NB4 (cell line): ENCODE measurements at regions not wholly inside any gene's neighbourhood (a gene's known extent, or its start where the extent isn't known, plus 50 kb on each side); places are given as distances from the start of the nearest gene placed in this dataset.
"Not testable (repeated sequence)": the region's sequence is repeated elsewhere in the genome, so short reads cannot be mapped to it uniquely, and the experiment has no call there.

Source experiments
- DNase-seq: peaks from one replicate; pipeline ENCODE4 v3.0.0; 2010; ENCODE audit warnings: low read depth
- H3K4me3 ChIP-seq: one replicate; pipeline ENCODE4 v1.5.1; 2011; ENCODE audit warnings: mild to moderate bottlenecking, low read depth, low read length, moderate library complexity
- MYC ChIP-seq: IDR thresholded peaks from 2 replicates; pipeline ENCODE4 v1.6.1; 2011; ENCODE audit warnings: low read depth, low read length
- POLR2A ChIP-seq: IDR thresholded peaks from 2 replicates; pipeline ENCODE4 v1.6.1; 2011; ENCODE audit warnings: mild to moderate bottlenecking; ENCODE audit not compliant: insufficient read length; ENCODE audit errors: extremely low read depth
- TF ChIP-seq, protein P1 (sequence below): IDR thresholded peaks from 2 replicates; pipeline ENCODE4 v1.6.1; 2011; ENCODE audit warnings: low read depth, low read length
- TF ChIP-seq, protein P2 (sequence below): IDR thresholded peaks from one replicate; pipeline ENCODE4 v1.5.1; 2012; ENCODE audit warnings: low read depth, low read length

GRCh38 chr4:186984105-186984644 lies 260.5 kb upstream of the FAT1 start:
- H3K4me3 ChIP-seq: no peak overlapping the region
- TF ChIP-seq, protein P1, sequence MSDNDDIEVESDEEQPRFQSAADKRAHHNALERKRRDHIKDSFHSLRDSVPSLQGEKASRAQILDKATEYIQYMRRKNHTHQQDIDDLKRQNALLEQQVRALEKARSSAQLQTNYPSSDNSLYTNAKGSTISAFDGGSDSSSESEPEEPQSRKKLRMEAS: no peak
- TF ChIP-seq, protein P2, sequence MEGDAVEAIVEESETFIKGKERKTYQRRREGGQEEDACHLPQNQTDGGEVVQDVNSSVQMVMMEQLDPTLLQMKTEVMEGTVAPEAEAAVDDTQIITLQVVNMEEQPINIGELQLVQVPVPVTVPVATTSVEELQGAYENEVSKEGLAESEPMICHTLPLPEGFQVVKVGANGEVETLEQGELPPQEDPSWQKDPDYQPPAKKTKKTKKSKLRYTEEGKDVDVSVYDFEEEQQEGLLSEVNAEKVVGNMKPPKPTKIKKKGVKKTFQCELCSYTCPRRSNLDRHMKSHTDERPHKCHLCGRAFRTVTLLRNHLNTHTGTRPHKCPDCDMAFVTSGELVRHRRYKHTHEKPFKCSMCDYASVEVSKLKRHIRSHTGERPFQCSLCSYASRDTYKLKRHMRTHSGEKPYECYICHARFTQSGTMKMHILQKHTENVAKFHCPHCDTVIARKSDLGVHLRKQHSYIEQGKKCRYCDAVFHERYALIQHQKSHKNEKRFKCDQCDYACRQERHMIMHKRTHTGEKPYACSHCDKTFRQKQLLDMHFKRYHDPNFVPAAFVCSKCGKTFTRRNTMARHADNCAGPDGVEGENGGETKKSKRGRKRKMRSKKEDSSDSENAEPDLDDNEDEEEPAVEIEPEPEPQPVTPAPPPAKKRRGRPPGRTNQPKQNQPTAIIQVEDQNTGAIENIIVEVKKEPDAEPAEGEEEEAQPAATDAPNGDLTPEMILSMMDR: no peak
- no peak for DNase-seq

DNA sequence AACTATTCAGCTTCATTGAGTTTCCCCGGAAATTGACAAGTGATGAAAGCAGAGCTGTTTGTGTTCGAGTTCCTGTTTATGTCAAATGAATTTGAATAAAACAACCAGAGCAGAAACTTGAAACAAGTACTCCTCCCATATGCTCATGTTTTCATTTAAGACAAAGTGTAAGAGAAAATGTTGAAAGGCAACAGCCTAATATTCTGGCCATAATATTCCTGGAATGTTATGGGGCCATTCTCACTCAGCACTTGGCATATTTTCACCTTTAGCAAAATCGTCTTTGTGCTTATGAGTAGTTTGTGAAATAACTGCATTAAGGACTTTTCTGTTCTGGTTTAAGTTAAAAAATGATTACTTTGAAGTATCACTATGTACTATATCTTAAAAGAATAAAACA lies 276.0 kb upstream of the FAT1 start:
- TF ChIP-seq, protein P1: no peak
- TF ChIP-seq MYC (no peak), POLR2A (no peak)
- TF ChIP-seq, protein P2: no peak
- no peak for DNase-seq

GRCh38 chr4:187000281-187000680 lies 276.6 kb upstream of the FAT1 start:
- TF ChIP-seq, protein P2: no peak
- TF ChIP-seq MYC: no peak
- TF ChIP-seq POLR2A: no peak
- TF ChIP-seq, protein P1: no peak
- H3K4me3 ChIP-seq: no peak overlapping the region
- DNase-seq: no peak

More for the DNA sequence above, 276.0 kb upstream of the FAT1 start:
- H3K4me3 ChIP-seq: no peak overlapping the region

GRCh38 chr4:187002133-187002532 lies 278.5 kb upstream of the FAT1 start:
- not testable (repeated sequence) for DNase-seq, H3K4me3 ChIP-seq

- no peak for TF ChIP-seq POLR2A
- TF ChIP-seq, protein P1: no peak
- no peak for TF ChIP-seq MYC
- TF ChIP-seq, protein P2: no peak
- no peak overlapping the region for H3K4me3 ChIP-seq
- no peak for DNase-seq
Observed at GRCh38 chr4:187004628-187005027, 281.0 kb upstream of the FAT1 start.

- DNase-seq: no peak
- no peak overlapping the region for H3K4me3 ChIP-seq
- TF ChIP-seq POLR2A (no peak), MYC (no peak)
- TF ChIP-seq, protein P1: no peak
- TF ChIP-seq, protein P2: no peak
Observed at GRCh38 chr4:187006189-187006618, 282.5 kb upstream of the FAT1 start.
